NCI-H1417 (cell line): ENCODE measurements at regions not wholly inside any gene's neighbourhood (a gene's known extent, or its start where the extent isn't known, plus 50 kb on each side); places are given as distances from the start of the nearest gene placed in this dataset.

ENCODE experiments used
- DNase-seq, 3 experiments: peaks; one replicate each; lab custom pipeline; 2025; lab: John Stamatoyannopoulos, UW

DNA sequence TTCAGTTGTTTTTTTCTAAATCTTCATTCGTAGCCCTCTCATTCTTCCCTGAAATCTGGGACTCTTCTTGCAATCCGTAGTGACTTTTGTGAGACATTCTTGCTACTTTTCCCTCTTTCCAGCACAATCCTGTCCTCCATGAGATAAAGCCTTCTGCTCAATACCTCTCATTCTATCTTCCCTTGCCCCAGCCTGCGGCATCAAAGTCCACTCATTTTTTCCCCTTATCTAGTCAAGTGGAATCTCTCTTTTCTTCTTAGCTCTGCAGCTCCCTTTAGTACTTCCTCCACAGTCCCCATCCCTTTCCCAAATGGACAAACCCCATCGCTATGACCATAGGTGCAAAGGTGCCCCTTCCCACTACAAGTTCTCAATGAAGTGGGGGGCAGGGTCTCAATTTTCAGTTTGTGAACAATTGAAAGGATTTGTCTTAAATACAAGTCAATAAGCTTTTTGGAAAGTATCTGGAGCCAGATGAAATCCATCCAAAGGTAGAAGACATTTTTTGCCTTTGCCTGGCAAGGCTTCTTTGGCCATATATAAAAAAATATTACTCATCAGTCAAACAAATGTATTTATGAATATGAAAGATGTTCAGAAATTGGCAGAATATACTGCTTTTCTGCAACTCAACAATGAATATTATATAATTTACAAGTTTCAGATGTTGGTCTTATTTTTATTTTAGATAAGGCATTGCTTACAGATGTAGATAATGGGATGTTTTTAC lies 179.4 kb downstream of the SNAPC1 start:
- no peak for DNase-seq

DNA sequence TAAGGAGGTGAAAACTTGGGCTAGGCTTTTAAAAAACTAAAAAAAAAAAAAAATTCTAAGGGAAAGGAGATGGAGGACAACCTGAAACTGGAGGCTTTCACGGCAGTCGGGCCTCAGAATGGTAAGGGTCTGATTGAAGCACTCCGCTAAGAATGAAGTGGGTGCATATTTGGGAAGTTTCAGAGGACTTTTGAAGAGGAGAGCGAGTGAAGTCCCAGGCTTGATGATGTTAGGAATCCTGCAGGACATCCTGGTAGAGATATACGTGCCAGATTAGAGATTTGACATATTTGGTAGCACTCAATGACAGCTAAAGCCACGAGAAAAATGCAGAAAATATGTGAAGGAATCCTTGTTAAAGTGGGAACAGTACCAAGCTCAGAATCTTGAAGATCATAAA lies 186.2 kb downstream of the SNAPC1 start:
- no peak for DNase-seq

DNA sequence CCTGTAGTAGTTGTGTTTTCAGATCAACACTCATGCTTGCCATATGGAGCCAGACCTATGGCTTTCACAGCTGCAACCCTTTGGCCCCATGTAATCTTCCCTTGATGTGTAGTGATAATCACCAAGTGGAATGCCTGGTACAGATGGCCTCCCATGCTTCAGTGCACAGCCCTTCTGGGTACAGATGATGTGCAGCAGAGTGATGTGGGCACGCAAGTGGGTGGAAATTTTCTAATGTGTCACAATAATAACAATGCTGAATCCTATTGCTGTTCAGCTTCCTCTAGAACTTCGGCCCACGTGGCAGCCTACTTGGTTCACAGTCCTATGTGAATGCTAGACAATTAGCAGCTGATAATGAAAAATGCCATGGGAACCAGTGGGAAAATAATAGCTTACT lies 188.1 kb downstream of the SNAPC1 start:
- DNase-seq = no peak

GRCh38 chr14:61953602-61954001 lies 191.4 kb downstream of the SNAPC1 start:
- DNase-seq = no peak

DNA sequence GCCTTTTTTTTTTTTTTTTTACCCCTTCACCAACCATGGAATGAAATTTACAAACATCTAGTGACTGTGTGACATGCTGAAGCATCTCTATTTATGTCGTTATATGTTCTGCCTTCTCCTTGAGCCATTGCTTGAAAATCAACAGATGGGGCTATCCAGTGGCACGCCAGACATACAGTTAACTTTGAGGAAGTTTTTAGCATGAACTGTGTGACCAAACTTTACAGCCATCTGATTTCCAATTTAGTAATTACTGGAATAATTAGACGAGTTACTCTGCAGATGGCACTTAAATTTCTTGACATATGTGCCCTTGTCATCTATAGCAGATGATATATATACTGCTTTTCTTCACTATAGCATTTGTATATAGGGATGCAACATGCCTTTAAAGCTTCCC lies 192.1 kb downstream of the SNAPC1 start:
- DNase-seq = no peak

- no peak for DNase-seq
Measured at GRCh38 chr14:61956517-61956916, 194.3 kb downstream of the SNAPC1 start.

DNA sequence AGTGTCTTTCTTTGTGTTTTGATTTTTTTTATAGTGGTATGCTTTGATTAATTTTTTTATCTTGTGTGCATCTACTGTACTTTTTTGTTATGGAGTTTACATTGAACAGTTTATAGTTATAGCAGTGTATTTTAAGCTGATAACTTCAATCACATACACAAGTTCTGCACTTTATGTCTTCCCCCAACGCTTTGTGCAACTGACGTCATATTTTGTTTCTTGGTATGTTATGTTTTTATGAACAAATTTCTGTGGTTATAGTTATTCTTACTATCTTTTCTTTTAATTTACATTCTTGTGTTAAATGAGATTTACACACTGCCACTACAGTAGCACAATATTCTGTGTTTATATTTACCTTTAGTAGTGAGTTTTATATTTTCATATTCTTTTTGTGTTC lies 197.1 kb downstream of the SNAPC1 start:
- no peak for DNase-seq

- no peak for DNase-seq
Measured at GRCh38 chr14:61961369-61961768, 199.1 kb downstream of the SNAPC1 start.

- no peak for DNase-seq
Measured at GRCh38 chr14:61963926-61964325, 201.7 kb downstream of the SNAPC1 start.

- DNase-seq = no peak
Measured at GRCh38 chr14:61965030-61965745, 203.0 kb downstream of the SNAPC1 start.

- no peak for DNase-seq
Measured at GRCh38 chr14:61968207-61968606, 206.0 kb downstream of the SNAPC1 start.

- DNase-seq = no peak
Measured at GRCh38 chr14:61972711-61973110, 210.5 kb downstream of the SNAPC1 start.

DNA sequence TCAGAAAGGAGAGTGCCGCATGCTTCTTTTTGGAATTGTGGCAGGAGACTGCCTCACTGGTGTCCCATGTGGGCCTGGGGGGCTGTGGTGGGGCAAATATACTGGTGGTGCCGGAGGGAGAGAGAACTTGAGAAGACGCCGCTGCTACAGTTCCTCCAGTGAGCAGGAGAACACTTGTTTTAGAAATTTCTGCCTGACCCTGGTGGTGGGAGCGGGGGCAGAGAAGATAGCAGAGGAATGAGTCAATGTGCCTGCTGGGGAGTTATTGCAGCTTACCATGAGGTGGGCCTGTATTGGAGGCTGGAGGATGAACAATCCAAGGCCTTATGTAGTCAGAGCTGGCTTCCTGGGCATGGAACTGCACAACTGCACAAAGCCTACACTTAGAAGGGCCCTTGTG lies 211.8 kb downstream of the SNAPC1 start:
- no peak for DNase-seq

- no peak for DNase-seq
Measured at GRCh38 chr14:61977217-61977616, 215.0 kb downstream of the SNAPC1 start.

- DNase-seq = no peak
Measured at GRCh38 chr14:61988240-61988639, 226.0 kb downstream of the SNAPC1 start.

GRCh38 chr14:61992139-61992538 lies 229.9 kb downstream of the SNAPC1 start:
- DNase-seq = peak in 2 of 3 experiments; percentile 54 to 72

DNA sequence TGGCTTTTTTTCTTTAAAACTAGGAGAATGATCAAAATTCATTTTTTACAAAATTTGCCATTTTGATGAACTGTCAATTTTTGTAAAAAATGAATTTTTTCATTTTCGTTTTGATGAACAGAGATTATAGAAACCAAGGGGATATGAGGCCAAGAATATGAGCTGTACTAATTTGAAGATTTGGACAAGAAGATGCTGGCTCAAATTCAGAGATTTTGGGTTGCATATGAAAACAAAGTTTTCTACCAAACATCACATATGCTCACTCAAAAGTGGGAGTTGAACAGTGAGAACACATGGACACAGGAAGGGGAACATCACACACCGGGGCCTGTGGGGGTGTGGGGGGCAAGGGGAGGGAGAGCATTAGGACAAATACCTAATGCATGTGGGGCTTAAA lies 230.7 kb downstream of the SNAPC1 start:
- no peak for DNase-seq

DNA sequence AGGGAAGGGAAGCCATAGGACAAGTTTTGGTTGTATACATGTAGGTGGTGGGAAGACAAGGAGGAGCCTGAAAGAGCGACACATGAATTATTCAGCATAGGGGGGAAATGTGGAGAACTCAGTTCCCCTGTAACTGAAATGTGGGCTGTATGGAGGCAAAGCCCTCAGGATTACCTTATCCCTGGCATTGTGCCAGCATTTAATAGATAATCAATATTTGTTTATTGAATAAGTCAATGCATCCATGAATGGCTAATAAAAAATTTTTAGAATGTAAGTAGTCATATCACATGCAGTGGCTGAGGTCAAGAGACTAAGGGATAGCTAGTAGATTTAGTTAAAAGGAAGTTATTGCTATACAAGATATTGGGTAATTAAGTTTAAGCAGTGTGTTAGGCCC lies 232.4 kb downstream of the SNAPC1 start:
- DNase-seq = no peak

DNA sequence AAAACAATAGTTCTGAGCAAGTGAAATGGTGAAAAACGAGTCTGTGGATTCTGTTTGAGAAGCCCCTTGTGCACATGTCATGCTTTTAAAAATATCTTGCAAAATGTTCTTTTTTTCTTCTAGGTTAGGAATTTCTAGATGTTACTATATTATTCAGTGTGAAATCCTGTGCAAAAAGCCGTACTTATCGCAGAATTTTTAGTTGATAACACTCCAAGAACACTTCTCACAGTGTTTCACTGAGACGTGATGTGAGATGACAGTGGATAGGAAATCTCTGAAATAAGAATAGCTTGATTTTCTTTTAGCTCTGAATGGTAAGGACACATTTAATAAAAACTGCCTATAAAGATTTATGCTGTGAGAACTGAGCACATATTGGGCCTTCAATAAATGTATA lies 234.5 kb downstream of the SNAPC1 start:
- no peak for DNase-seq

GRCh38 chr14:61997161-61997560 lies 234.9 kb downstream of the SNAPC1 start:
- DNase-seq = no peak

DNA sequence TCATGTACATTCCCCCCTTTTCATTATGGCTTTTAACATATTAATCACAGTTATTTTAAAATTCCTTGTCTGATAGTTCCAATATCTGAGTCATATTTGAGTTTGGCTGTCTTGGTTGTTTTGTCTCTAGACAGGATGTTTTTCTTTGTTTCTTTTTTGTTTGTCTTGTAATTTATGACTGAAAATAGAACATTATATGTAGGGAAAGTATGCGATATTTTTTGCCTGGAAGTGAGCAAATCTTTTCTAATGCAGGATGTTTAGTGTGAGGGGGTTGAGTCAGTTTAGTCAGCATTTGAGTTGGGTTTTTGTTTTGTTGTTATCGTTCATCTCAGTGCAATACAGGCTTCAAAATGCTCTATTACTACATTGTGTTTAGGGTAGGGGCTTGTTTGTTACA lies 239.7 kb downstream of the SNAPC1 start:
- no peak for DNase-seq

GRCh38 chr14:62002642-62003041 lies 240.4 kb downstream of the SNAPC1 start:
- no peak for DNase-seq

DNA sequence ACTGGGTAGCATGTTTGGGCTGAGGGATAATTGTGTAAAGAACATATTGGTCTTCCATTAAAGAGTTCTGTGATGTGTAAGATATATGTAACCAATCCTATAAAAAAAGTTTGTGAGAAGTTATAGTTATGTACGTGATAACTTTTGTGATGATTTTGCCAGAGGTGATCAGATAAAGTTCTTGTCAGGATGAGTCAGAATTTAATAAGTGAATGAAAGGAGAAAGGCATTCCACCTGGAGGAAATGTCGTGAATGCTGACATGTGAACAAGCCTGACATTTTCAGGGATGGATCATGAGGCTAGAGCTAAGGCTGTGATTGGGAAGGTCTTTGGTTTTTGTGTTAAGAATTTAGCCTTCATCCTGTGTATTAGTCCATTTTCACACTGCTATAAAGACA lies 241.5 kb downstream of the SNAPC1 start:
- DNase-seq = no peak
